Panc1 (cell line): ENCODE measurements at regions not wholly inside any gene's neighbourhood (a gene's known extent, or its start where the extent isn't known, plus 50 kb on each side); places are given as distances from the start of the nearest gene placed in this dataset.

Source experiments
- ATAC-seq: fragments of 200-7000 bp; cut with Tn5 transposase; 2 replicates; pipeline ENCODE4 v1.9.1; 2020; ENCODE audit warnings: mild to moderate bottlenecking, moderate library complexity
- BruUV-seq: library from RNA; stranded (reverse); fragments of 400-500 nt; replicated peaks from 2 replicates; lab custom pipeline; 2021; lab: Mats Ljungman, UMichigan
- CTCF ChIA-PET: fragments of 300-600 bp; sonication (Branson Sonifier 250); formaldehyde crosslinking; loops from one replicate; lab custom pipeline; 2022; ENCODE audit warnings: antibody characterized with exemption; lab: Charles Lee
- POLR2A ChIA-PET: fragments of 300-600 bp; sonication (Branson Sonifier 250); formaldehyde crosslinking; loops from one replicate; lab custom pipeline; 2022; ENCODE audit warnings: antibody characterized with exemption; lab: Charles Lee
- DNase-seq: peaks from one replicate; pipeline ENCODE4 v3.0.0-alpha.2; 2010; ENCODE audit warnings: low read depth, low spot score
- H3K27ac ChIP-seq: 2 replicates; pipeline ENCODE4 v1.5.1; 2011; ENCODE audit warnings: mild to moderate bottlenecking, low read length, inconsistent platforms
- H3K27me3 ChIP-seq: fragments of 200-500 bp; sonication (Bioruptor generic); 2 replicates; pipeline ENCODE4 v1.6.0; 2014; ENCODE audit warnings: low read length, inconsistent platforms; ENCODE audit not compliant: control insufficient read depth, insufficient read depth
- H3K36me3 ChIP-seq: fragments of 200-500 bp; sonication (Bioruptor generic); 2 replicates; pipeline ENCODE4 v1.5.1; 2014; ENCODE audit warnings: inconsistent platforms, mild to moderate bottlenecking, low read length, moderate library complexity; ENCODE audit not compliant: control insufficient read depth, insufficient read depth
- H3K4me1 ChIP-seq: 2 replicates; pipeline ENCODE4 v1.5.1; 2011; ENCODE audit warnings: inconsistent platforms, mild to moderate bottlenecking, low read length, moderate library complexity; ENCODE audit not compliant: control insufficient read depth, insufficient read depth
- H3K4me3 ChIP-seq, 2 experiments: 2 replicates each; pipeline ENCODE4 v1.5.1; 2011 to 2012; ENCODE audit warnings: low read depth in 2 of 2, low read length in 2 of 2, mild to moderate bottlenecking in 2 of 2, inconsistent platforms in 1 of 2, moderate library complexity in 1 of 2
- H3K9me3 ChIP-seq: fragments of 200-500 bp; sonication (Bioruptor generic); 2 replicates; pipeline ENCODE4 v1.5.1; 2014; ENCODE audit warnings: low read depth, mild to moderate bottlenecking, inconsistent platforms, low read length, moderate library complexity; ENCODE audit not compliant: control insufficient read depth, insufficient read depth
- CTCF ChIP-seq: fragments of 450-650 bp; IDR thresholded peaks from 2 replicates; pipeline ENCODE4 v1.5.1; 2017; ENCODE audit warnings: mild to moderate bottlenecking
- POLR2AphosphoS5 ChIP-seq: IDR thresholded peaks from 2 replicates; pipeline ENCODE4 v1.6.1; 2012; ENCODE audit warnings: mild to moderate bottlenecking, low read depth, low read length, moderate library complexity
- REST ChIP-seq, 2 experiments: IDR thresholded peaks; 2 replicates each; pipeline ENCODE4 v1.6.1; 2011 to 2012; ENCODE audit warnings: low read depth in 2 of 2, control low read depth in 1 of 2, low read length in 1 of 2, mild to moderate bottlenecking in 1 of 2, moderate library complexity in 1 of 2; ENCODE audit not compliant: insufficient read depth in 1 of 2
- SIN3A ChIP-seq: IDR thresholded peaks from 2 replicates; pipeline ENCODE4 v1.6.1; 2012; ENCODE audit warnings: low read depth, mild to moderate bottlenecking, low read length, moderate library complexity, borderline replicate concordance; ENCODE audit not compliant: insufficient read depth
- TCF7L2 ChIP-seq: IDR thresholded peaks from 2 replicates; pipeline ENCODE4 v1.6.1; 2011; ENCODE audit warnings: mild to moderate bottlenecking, low read depth, low read length, inconsistent platforms
- in situ Hi-C: cut with HindIII; loops from 2 replicates; pipeline ENCODE4 v1.10.0; 2016; ENCODE audit warnings: low sequenced_read_pairs, low pct_unique_long_range_greater_than_20kb
- intact Hi-C: fragments of 100-400 bp; cut with micrococcal nuclease; formaldehyde crosslinking; loops from one replicate; pipeline ENCODE4 v1.10.0; 2022; ENCODE audit not compliant: unreplicated experiment

GRCh38 chr16:6177616-6178180 lies 1080.1 kb upstream of the EEF2KMT start:
- in situ Hi-C loops (no loop called here), intact Hi-C loops (no loop called here)
- POLR2A ChIA-PET: no interaction called here
- no peak for DNase-seq
- CTCF ChIA-PET: interaction anchor here (0.6 kb wide), 1 partner anchor 939 kb away, joined by 6 read pairs; no protein-coding TSS in a partner anchor
- no TSS peak for BruUV-seq
- Histone ChIP-seq H3K9me3 (no peaks in the 10 kb centered on the region), H3K36me3 (no peaks in the 10 kb centered on the region), H3K4me3 (no peak overlapping the region), H3K27me3 (no peaks in the 10 kb centered on the region), H3K4me1 (no peaks in the 10 kb centered on the region), H3K27ac (no peak overlapping the region)
- no peak for ATAC-seq
- TF ChIP-seq POLR2AphosphoS5: no peak
- no peak for TF ChIP-seq TCF7L2
- TF ChIP-seq REST (IDR thresholded peaks at IDR 0.05; ENCODE audit: insufficient read depth in 1 of 2, low read depth in 2 of 2, low read length in 1 of 2): no peak
- no peak; the same call in 1 of the 2 replicates for TF ChIP-seq CTCF
- no peak for TF ChIP-seq SIN3A

- ATAC-seq (no peak), DNase-seq (no peak)
- intact Hi-C loops (no loop called here), in situ Hi-C loops (no loop called here)
- Histone ChIP-seq H3K36me3 (no peaks in the 10 kb centered on the region), H3K4me1 (no peaks in the 10 kb centered on the region), H3K4me3 (no peak overlapping the region), H3K9me3 (no peaks in the 10 kb centered on the region), H3K27me3 (no peaks in the 10 kb centered on the region), H3K27ac (no peak overlapping the region)
- ChIA-PET POLR2A (no interaction called here), CTCF (no interaction called here)
- TF ChIP-seq POLR2AphosphoS5 (no peak), TCF7L2 (no peak), CTCF (no peak), REST (IDR thresholded peaks at IDR 0.05; ENCODE audit: insufficient read depth in 1 of 2, low read depth in 2 of 2, low read length in 1 of 2) (no peak), SIN3A (no peak)
- no TSS peak for BruUV-seq
Observed at GRCh38 chr16:6170022-6170421, 1072.4 kb upstream of the EEF2KMT start.
